Stimulated activated naive B cell treated with anti-CD40 and anti-IgM and Interleukin-4, amounts not matched to agents 10 μg/mL and 1 μg/mL and 100 μg/mL, for 72 hours (primary cell): ENCODE measurements at regions not wholly inside any gene's neighbourhood (a gene's known extent, or its start where the extent isn't known, plus 50 kb on each side); places are given as distances from the start of the nearest gene placed in this dataset.

ENCODE experiments used
- ATAC-seq, 2 donors: fragments of 150-1000 bp; cut with Tn5 transposase; replicated peaks; 2 replicates each; pipeline ENCODE4 v1.10.0; 2021; ENCODE audit warnings: moderate library complexity in 1 of 2
- DNase-seq: peaks from one replicate; pipeline ENCODE4 v3.0.0; 2021
- H3K27ac Mint-ChIP-seq: one replicate; pipeline ENCODE4 v1.8.0; 2022; ENCODE audit warnings: mild to moderate bottlenecking, mixed read lengths
- H3K27me3 Mint-ChIP-seq, 2 donors: one replicate each; pipeline ENCODE4 v1.8.0; 2022; ENCODE audit warnings: mixed read lengths in 2 of 2
- H3K36me3 Mint-ChIP-seq, 2 donors: one replicate each; pipeline ENCODE4 v1.8.0; 2022; ENCODE audit warnings: mixed read lengths in 2 of 2, mild to moderate bottlenecking in 1 of 2
- H3K4me1 Mint-ChIP-seq, 2 donors: one replicate each; pipeline ENCODE4 v1.8.0; 2022; ENCODE audit warnings: mixed read lengths in 2 of 2, mild to moderate bottlenecking in 1 of 2
- H3K4me3 Mint-ChIP-seq, 2 donors: one replicate each; pipeline ENCODE4 v1.8.0; 2022; ENCODE audit warnings: mild to moderate bottlenecking in 2 of 2, mixed read lengths in 2 of 2, moderate library complexity in 1 of 2
- H3K9me3 Mint-ChIP-seq, 2 donors: one replicate each; pipeline ENCODE4 v1.8.0; 2022; ENCODE audit warnings: mixed read lengths in 2 of 2, mild to moderate bottlenecking in 1 of 2

DNA sequence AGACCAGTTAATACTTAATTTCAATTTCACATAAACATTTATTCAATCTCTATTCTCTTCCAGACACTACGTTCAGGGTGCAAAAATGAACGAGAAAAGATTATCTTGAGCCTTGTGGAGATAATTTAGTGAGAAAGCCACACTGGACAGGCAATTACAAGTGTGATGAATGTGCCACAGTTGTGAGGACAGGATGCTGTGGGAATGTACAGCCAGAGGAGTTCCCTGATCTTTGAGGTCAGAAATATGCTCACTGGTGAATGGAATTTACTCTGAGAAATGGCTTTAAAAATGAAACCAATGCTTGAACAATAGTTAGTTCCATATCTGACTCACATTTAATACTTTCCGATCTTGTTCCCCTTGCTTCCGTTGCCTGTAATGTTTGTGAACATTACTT is 864.8 kb downstream of the GATA3 start:
- H3K27ac Mint-ChIP-seq: no peak overlapping the region
- peaks cover 1 to 2% of the 10 kb centered on the region in 2 donors for H3K9me3 Mint-ChIP-seq
- DNase-seq: no peak
- no peaks in the 10 kb centered on the region for H3K4me1 Mint-ChIP-seq
- H3K4me3 Mint-ChIP-seq: no peak overlapping the region
- no peak for ATAC-seq
- no peaks in the 10 kb centered on the region for H3K27me3 Mint-ChIP-seq
- H3K36me3 Mint-ChIP-seq: no peaks in the 10 kb centered on the region

GRCh38 chr10:8921568-8921967 is 867.1 kb downstream of the GATA3 start:
- Mint-ChIP-seq H3K36me3 (no peaks in the 10 kb centered on the region), H3K4me3 (no peak overlapping the region), H3K9me3 (peaks cover 1 to 3% of the 10 kb centered on the region in 2 donors), H3K27me3 (no peaks in the 10 kb centered on the region), H3K27ac (no peak overlapping the region), H3K4me1 (no peaks in the 10 kb centered on the region)
- no peak for ATAC-seq
- DNase-seq: no peak

- ATAC-seq (no peak), DNase-seq (no peak)
- no peaks in the 10 kb centered on the region for H3K4me1 Mint-ChIP-seq
- no peaks in the 10 kb centered on the region for H3K36me3 Mint-ChIP-seq
- no peak overlapping the region for H3K27ac Mint-ChIP-seq
- no peaks in the 10 kb centered on the region for H3K27me3 Mint-ChIP-seq
- H3K9me3 Mint-ChIP-seq: peaks cover 1 to 3% of the 10 kb centered on the region in 2 donors
- H3K4me3 Mint-ChIP-seq: no peak overlapping the region
These were observed 868.6 kb downstream of the GATA3 start for GRCh38 chr10:8923096-8923495.

- Mint-ChIP-seq H3K9me3 (peaks cover 1 to 3% of the 10 kb centered on the region in 2 donors), H3K36me3 (no peaks in the 10 kb centered on the region), H3K4me1 (no peaks in the 10 kb centered on the region), H3K4me3 (no peak overlapping the region), H3K27me3 (no peaks in the 10 kb centered on the region), H3K27ac (no peak overlapping the region)
- ATAC-seq (no peak), DNase-seq (no peak)
These were observed 873.2 kb downstream of the GATA3 start for GRCh38 chr10:8927705-8928104.

GRCh38 chr10:8946451-8946850 is 892.0 kb downstream of the GATA3 start:
- ATAC-seq (no peak), DNase-seq (no peak)
- H3K4me1 Mint-ChIP-seq: no peaks in the 10 kb centered on the region
- no peaks in the 10 kb centered on the region for H3K27me3 Mint-ChIP-seq
- no peak overlapping the region for H3K4me3 Mint-ChIP-seq
- no peak overlapping the region for H3K27ac Mint-ChIP-seq
- H3K36me3 Mint-ChIP-seq: no peaks in the 10 kb centered on the region
- H3K9me3 Mint-ChIP-seq: peaks cover 2 to 4% of the 10 kb centered on the region in 2 donors

- Mint-ChIP-seq H3K9me3 (peaks cover 4% of the 10 kb centered on the region in 2 donors), H3K27me3 (no peaks in the 10 kb centered on the region), H3K27ac (no peak overlapping the region), H3K4me3 (no peak overlapping the region), H3K36me3 (no peaks in the 10 kb centered on the region), H3K4me1 (no peaks in the 10 kb centered on the region)
- ATAC-seq (no peak), DNase-seq (no peak)
These were observed 896.5 kb downstream of the GATA3 start for GRCh38 chr10:8950978-8951377.

DNA sequence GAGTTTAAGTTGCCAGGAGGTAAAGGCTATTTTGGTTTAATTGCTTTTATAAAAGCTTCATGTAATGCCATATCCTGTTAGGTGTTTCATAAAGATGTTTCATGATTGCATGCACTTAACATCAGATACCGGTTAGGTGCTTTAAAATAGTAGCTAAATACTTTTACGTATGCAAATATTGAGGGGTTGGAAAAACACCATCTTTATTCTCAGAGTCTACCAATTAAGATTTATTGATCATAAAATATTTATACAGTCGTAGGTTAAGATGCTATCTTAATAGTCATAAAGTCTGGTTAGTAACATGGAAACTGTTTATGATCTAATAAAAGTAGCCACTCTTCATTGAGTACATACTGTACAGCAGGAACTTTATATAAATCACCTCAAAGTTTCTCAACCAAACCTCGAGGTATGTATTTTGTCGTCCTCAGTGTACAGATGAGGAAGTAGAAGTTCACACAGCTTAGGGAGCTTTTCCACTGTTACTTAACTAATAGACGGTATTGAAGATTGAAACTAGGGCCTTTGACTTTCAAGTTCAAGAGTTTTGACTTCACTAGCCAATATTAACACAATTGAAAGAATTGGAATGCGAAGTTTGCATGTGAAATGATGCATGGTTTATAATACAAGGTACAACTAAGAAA is 897.1 kb downstream of the GATA3 start:
- Mint-ChIP-seq H3K4me3 (no peak overlapping the region), H3K9me3 (peaks cover 0 to 4% of the 10 kb centered on the region in 2 donors), H3K36me3 (no peaks in the 10 kb centered on the region), H3K27ac (no peak overlapping the region), H3K27me3 (no peaks in the 10 kb centered on the region), H3K4me1 (no peaks in the 10 kb centered on the region)
- DNase-seq (no peak), ATAC-seq (no peak)

DNA sequence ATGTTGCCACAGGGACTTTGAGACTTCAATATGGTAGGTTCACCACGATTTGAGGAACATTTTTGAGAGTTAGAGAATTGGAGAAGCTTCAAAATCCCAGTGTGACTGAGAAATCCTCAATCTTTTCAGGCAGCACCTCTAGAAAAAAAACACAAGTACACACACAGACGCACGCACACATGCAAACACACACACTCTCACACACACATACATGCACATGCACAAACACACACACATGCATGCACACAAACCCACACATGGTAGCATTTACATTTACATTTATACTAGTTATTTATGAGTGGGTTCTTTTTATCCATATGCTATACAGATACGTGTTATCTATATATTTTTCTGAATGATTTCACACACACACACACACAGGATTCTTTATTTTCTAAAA is 901.9 kb downstream of the GATA3 start:
- no peak for DNase-seq
- Mint-ChIP-seq H3K27me3 (no peaks in the 10 kb centered on the region), H3K27ac (no peak overlapping the region), H3K4me3 (no peak overlapping the region), H3K4me1 (no peaks in the 10 kb centered on the region), H3K36me3 (no peaks in the 10 kb centered on the region), H3K9me3 (peaks cover 0 to 4% of the 10 kb centered on the region in 2 donors)
- no peak for ATAC-seq

DNA sequence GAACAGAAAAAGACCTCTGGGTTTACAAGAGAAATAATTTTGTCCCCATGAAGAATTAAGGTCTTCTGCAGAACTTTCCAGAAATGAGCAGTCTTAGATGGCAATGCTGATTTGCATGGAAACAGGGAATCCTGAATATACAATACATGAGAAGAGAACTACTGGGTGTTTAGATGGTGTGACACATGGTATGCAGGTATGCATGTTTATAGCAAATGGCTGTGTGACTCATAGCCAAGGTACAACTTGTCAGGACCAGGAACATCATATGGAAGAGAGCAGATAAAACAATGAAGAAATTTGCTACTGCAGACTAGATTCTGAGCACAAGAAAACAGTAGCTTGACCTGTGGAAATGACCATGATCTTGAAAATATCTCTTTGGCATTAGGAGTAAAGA is 907.8 kb downstream of the GATA3 start:
- no peak for DNase-seq
- no peaks in the 10 kb centered on the region for H3K27me3 Mint-ChIP-seq
- no peaks in the 10 kb centered on the region for H3K36me3 Mint-ChIP-seq
- no peaks in the 10 kb centered on the region for H3K4me1 Mint-ChIP-seq
- no peak for ATAC-seq
- no peak overlapping the region for H3K27ac Mint-ChIP-seq
- peaks cover 3 to 5% of the 10 kb centered on the region in 2 donors for H3K9me3 Mint-ChIP-seq
- H3K4me3 Mint-ChIP-seq: no peak overlapping the region

- Mint-ChIP-seq H3K27ac (no peak overlapping the region), H3K36me3 (no peaks in the 10 kb centered on the region), H3K27me3 (no peaks in the 10 kb centered on the region), H3K4me1 (no peaks in the 10 kb centered on the region), H3K9me3 (peaks cover 5 to 8% of the 10 kb centered on the region in 2 donors), H3K4me3 (no peak overlapping the region)
- ATAC-seq: no peak
- no peak for DNase-seq
These were observed 912.6 kb downstream of the GATA3 start for GRCh38 chr10:8967061-8967460.

- DNase-seq (no peak), ATAC-seq (no peak)
- no peaks in the 10 kb centered on the region for H3K27me3 Mint-ChIP-seq
- peaks cover 2 to 4% of the 10 kb centered on the region in 2 donors for H3K9me3 Mint-ChIP-seq
- H3K4me1 Mint-ChIP-seq: no peaks in the 10 kb centered on the region
- no peak overlapping the region for H3K27ac Mint-ChIP-seq
- no peaks in the 10 kb centered on the region for H3K36me3 Mint-ChIP-seq
- H3K4me3 Mint-ChIP-seq: no peak overlapping the region
These were observed 915.4 kb downstream of the GATA3 start for GRCh38 chr10:8969853-8970252.

DNA sequence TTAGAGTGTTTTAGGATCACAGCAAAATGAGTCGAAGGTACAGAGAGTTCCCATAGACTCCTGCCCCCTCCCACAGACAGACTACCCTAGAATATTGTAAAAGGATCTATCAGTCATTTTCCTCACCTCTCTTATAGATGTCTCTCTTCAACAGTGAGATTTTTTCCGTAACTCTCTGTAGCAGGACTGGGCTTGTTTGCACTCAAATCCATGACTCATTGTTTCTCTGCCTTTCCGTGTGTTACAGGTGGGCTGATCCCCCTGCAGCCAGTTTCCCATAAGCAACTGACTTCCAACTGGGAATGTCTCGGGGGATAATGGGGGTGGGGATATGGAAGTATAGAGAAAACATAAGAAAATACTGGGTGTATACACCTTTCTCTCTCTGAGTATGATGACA is 921.0 kb downstream of the GATA3 start:
- no peak for DNase-seq
- Mint-ChIP-seq H3K27me3 (no peaks in the 10 kb centered on the region), H3K4me3 (no peak overlapping the region), H3K4me1 (no peaks in the 10 kb centered on the region), H3K9me3 (peaks cover 0 to 2% of the 10 kb centered on the region in 2 donors), H3K36me3 (no peaks in the 10 kb centered on the region), H3K27ac (no peak overlapping the region)
- ATAC-seq: no peak

GRCh38 chr10:8978100-8978499 is 923.6 kb downstream of the GATA3 start:
- H3K4me3 Mint-ChIP-seq: no peak overlapping the region
- H3K27me3 Mint-ChIP-seq: no peaks in the 10 kb centered on the region
- H3K27ac Mint-ChIP-seq: no peak overlapping the region
- H3K36me3 Mint-ChIP-seq: no peaks in the 10 kb centered on the region
- ATAC-seq: no peak
- H3K4me1 Mint-ChIP-seq: no peaks in the 10 kb centered on the region
- no peaks in the 10 kb centered on the region for H3K9me3 Mint-ChIP-seq
- no peak for DNase-seq

- H3K27me3 Mint-ChIP-seq: no peaks in the 10 kb centered on the region
- ATAC-seq: no peak
- no peak overlapping the region for H3K4me3 Mint-ChIP-seq
- no peaks in the 10 kb centered on the region for H3K36me3 Mint-ChIP-seq
- H3K27ac Mint-ChIP-seq: no peak overlapping the region
- no peak for DNase-seq
- no peaks in the 10 kb centered on the region for H3K9me3 Mint-ChIP-seq
- H3K4me1 Mint-ChIP-seq: no peaks in the 10 kb centered on the region
These were observed 925.5 kb downstream of the GATA3 start for GRCh38 chr10:8979976-8980375.

DNA sequence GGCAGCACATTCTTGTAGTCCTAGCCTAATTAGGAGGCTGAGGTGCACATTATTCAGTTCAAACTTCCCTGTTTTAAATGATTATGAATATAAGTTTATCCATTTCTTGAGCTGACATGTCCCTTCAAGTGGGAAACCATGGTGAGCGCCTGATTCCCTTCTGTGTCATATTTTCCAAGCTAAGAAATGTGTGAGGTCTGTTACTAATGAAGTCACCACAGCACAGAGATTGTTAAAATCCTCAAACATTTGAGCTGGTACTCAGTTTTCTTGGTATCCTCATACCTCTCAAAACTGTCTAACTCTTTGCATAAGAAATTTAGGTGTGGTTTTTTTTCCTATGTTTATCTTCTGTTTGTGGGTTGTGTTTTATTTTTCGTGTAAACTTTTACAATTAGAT is 926.8 kb downstream of the GATA3 start:
- DNase-seq (no peak), ATAC-seq (no peak)
- Mint-ChIP-seq H3K36me3 (no peaks in the 10 kb centered on the region), H3K4me3 (no peak overlapping the region), H3K27ac (no peak overlapping the region), H3K9me3 (no peaks in the 10 kb centered on the region), H3K27me3 (no peaks in the 10 kb centered on the region), H3K4me1 (no peaks in the 10 kb centered on the region)

DNA sequence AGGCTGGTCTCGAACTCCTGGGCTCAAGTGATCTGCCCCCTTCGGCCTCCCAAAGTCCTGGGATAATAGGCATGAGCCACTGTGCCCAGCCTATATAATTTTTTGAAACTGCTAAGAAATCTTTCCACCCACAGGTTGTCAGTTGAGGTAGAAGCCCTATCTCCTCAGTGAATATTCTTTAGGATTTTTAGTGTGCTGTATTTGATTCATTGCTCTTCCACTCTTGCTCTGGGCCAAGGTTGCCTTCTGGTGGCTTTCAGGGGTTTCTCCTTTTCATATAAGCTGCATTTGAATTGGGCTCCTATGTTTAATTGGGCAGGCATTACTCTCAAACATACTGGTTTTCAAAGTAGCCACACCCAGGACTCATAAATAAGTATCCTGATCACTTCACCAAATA is 931.2 kb downstream of the GATA3 start:
- Mint-ChIP-seq H3K27me3 (no peaks in the 10 kb centered on the region), H3K9me3 (peaks cover 0 to 2% of the 10 kb centered on the region in 2 donors), H3K4me1 (no peaks in the 10 kb centered on the region), H3K36me3 (no peaks in the 10 kb centered on the region), H3K27ac (no peak overlapping the region), H3K4me3 (no peak overlapping the region)
- no peak for DNase-seq
- ATAC-seq: no peak
